ENCODE measurements at regions not wholly inside any gene's neighbourhood (a gene's known extent, or its start where the extent isn't known, plus 50 kb on each side); places are given as distances from the start of the nearest gene placed in this dataset.

DNA sequence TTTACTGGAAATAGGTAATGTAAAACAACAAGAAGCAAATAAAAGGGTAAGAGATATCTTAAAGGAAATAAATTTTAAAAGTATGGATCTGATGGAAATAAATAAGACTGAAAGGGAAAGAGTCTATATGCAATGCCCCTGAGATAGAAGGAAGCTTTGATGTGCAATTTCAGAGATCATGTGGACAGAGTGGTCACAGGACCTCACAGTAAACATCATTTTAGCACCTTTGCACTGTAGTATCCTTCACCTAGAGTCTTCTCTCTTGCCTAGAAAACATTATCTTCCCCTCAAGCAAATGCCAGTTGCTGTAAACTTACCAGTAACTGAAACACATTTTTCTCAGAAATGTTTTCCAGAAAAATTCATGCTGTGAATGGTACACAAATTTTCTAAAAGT lies 1621.3 kb upstream of the TMEFF2 start:
- POLR2A ChIA-PET, result no interaction called here
- TF ChIP-seq, protein P1, sequence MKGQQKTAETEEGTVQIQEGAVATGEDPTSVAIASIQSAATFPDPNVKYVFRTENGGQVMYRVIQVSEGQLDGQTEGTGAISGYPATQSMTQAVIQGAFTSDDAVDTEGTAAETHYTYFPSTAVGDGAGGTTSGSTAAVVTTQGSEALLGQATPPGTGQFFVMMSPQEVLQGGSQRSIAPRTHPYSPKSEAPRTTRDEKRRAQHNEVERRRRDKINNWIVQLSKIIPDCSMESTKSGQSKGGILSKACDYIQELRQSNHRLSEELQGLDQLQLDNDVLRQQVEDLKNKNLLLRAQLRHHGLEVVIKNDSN (CRISPR knock-in tag; IDR thresholded peaks at IDR 0.05), result no peak
- TF ChIP-seq IRF2 (CRISPR knock-in tag; IDR thresholded peaks at IDR 0.05; ENCODE audit: borderline replicate concordance, low read depth), result no peak
- TF ChIP-seq, protein P2, sequence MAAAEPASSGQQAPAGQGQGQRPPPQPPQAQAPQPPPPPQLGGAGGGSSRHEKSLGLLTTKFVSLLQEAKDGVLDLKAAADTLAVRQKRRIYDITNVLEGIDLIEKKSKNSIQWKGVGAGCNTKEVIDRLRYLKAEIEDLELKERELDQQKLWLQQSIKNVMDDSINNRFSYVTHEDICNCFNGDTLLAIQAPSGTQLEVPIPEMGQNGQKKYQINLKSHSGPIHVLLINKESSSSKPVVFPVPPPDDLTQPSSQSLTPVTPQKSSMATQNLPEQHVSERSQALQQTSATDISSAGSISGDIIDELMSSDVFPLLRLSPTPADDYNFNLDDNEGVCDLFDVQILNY (CRISPR knock-in tag; IDR thresholded peaks at IDR 0.05), result no peak
- TF ChIP-seq, protein P3, sequence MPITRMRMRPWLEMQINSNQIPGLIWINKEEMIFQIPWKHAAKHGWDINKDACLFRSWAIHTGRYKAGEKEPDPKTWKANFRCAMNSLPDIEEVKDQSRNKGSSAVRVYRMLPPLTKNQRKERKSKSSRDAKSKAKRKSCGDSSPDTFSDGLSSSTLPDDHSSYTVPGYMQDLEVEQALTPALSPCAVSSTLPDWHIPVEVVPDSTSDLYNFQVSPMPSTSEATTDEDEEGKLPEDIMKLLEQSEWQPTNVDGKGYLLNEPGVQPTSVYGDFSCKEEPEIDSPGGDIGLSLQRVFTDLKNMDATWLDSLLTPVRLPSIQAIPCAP (CRISPR knock-in tag; IDR thresholded peaks at IDR 0.05), result no peak
- TF ChIP-seq, protein P4, sequence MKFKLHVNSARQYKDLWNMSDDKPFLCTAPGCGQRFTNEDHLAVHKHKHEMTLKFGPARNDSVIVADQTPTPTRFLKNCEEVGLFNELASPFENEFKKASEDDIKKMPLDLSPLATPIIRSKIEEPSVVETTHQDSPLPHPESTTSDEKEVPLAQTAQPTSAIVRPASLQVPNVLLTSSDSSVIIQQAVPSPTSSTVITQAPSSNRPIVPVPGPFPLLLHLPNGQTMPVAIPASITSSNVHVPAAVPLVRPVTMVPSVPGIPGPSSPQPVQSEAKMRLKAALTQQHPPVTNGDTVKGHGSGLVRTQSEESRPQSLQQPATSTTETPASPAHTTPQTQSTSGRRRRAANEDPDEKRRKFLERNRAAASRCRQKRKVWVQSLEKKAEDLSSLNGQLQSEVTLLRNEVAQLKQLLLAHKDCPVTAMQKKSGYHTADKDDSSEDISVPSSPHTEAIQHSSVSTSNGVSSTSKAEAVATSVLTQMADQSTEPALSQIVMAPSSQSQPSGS (CRISPR knock-in tag; IDR thresholded peaks at IDR 0.05; ENCODE audit: borderline replicate concordance, low read depth), result no peak
- TF ChIP-seq ZNF396 (CRISPR knock-in tag; IDR thresholded peaks at IDR 0.05; ENCODE audit: borderline replicate concordance), result no peak
- no peak for TF ChIP-seq NFE2L1 (CRISPR knock-in tag; IDR thresholded peaks at IDR 0.05)
- no peak for TF ChIP-seq MXD4 (CRISPR knock-in tag; IDR thresholded peaks at IDR 0.05; ENCODE audit: borderline replicate concordance)
- TF ChIP-seq TEAD4 (CRISPR knock-in tag; IDR thresholded peaks at IDR 0.05), result no peak
- no peak for TF ChIP-seq FOXJ3 (CRISPR knock-in tag; IDR thresholded peaks at IDR 0.05; ENCODE audit: borderline replicate concordance)
- TF ChIP-seq, protein P5, sequence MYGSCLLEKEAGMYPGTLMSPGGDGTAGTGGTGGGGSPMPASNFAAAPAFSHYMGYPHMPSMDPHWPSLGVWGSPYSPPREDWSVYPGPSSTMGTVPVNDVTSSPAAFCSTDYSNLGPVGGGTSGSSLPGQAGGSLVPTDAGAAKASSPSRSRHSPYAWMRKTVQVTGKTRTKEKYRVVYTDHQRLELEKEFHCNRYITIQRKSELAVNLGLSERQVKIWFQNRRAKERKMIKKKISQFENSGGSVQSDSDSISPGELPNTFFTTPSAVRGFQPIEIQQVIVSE (CRISPR knock-in tag; IDR thresholded peaks at IDR 0.05; ENCODE audit: borderline replicate concordance), result no peak
- no peak for TF ChIP-seq NR2C2 (CRISPR knock-in tag; IDR thresholded peaks at IDR 0.05)
- TF ChIP-seq CREB1 (CRISPR knock-in tag; IDR thresholded peaks at IDR 0.05), result no peak
- no peak for TF ChIP-seq RORB (CRISPR knock-in tag; IDR thresholded peaks at IDR 0.05)
- no peak for TF ChIP-seq JAZF1 (CRISPR knock-in tag; IDR thresholded peaks at IDR 0.05)
- no peak for TF ChIP-seq NFATC4 (CRISPR knock-in tag; IDR thresholded peaks at IDR 0.05)
- TF ChIP-seq, protein P6, sequence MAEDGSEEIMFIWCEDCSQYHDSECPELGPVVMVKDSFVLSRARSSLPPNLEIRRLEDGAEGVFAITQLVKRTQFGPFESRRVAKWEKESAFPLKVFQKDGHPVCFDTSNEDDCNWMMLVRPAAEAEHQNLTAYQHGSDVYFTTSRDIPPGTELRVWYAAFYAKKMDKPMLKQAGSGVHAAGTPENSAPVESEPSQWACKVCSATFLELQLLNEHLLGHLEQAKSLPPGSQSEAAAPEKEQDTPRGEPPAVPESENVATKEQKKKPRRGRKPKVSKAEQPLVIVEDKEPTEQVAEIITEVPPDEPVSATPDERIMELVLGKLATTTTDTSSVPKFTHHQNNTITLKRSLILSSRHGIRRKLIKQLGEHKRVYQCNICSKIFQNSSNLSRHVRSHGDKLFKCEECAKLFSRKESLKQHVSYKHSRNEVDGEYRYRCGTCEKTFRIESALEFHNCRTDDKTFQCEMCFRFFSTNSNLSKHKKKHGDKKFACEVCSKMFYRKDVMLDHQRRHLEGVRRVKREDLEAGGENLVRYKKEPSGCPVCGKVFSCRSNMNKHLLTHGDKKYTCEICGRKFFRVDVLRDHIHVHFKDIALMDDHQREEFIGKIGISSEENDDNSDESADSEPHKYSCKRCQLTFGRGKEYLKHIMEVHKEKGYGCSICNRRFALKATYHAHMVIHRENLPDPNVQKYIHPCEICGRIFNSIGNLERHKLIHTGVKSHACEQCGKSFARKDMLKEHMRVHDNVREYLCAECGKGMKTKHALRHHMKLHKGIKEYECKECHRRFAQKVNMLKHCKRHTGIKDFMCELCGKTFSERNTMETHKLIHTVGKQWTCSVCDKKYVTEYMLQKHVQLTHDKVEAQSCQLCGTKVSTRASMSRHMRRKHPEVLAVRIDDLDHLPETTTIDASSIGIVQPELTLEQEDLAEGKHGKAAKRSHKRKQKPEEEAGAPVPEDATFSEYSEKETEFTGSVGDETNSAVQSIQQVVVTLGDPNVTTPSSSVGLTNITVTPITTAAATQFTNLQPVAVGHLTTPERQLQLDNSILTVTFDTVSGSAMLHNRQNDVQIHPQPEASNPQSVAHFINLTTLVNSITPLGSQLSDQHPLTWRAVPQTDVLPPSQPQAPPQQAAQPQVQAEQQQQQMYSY (CRISPR knock-in tag; IDR thresholded peaks at IDR 0.05), result no peak
- no peak overlapping the region for H3K27ac Mint-ChIP-seq
- no peak for DNase-seq (ENCODE audit: low spot score)
- CTCF ChIA-PET, result no interaction called here
- no peaks in the 10 kb centered on the region for H3K4me1 Mint-ChIP-seq
- no peak overlapping the region for H3K4me3 Mint-ChIP-seq
- peaks cover 9% of the 10 kb centered on the region; the same call in 1 of the 2 replicates for H3K9me3 Mint-ChIP-seq
- H3K36me3 Mint-ChIP-seq, result no peaks in the 10 kb centered on the region
- 0 out of 2 replicates have a peak, but pooled peaks cover 2% of the 10 kb centered on the region for H3K27me3 Mint-ChIP-seq (ENCODE audit: low read depth)
- ATAC-seq, result no peak

DNA sequence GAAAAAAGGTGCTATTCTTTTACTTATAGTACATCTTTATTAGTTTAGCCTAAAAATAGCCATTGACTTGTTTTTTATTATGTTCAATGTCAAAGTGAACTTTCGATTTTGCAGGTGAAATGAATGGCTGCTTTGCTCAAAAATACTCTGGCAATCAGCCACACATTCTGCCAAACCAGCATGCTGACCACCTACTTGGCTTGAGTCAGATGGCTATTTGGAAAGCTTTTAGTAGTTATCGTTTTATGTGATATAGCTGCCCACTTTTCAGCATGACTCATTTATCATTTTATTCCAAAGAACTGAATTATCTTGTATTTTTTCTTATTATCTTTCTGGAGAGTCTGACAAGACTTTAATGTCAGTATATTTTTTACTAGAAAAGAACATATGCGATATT lies 1615.8 kb upstream of the TMEFF2 start:
- no peak for TF ChIP-seq ELF4 (CRISPR knock-in tag; IDR thresholded peaks at IDR 0.05; ENCODE audit: low read depth)
- TF ChIP-seq MYBL2 (CRISPR knock-in tag; IDR thresholded peaks at IDR 0.05), result no peak
- TF ChIP-seq, protein P7, sequence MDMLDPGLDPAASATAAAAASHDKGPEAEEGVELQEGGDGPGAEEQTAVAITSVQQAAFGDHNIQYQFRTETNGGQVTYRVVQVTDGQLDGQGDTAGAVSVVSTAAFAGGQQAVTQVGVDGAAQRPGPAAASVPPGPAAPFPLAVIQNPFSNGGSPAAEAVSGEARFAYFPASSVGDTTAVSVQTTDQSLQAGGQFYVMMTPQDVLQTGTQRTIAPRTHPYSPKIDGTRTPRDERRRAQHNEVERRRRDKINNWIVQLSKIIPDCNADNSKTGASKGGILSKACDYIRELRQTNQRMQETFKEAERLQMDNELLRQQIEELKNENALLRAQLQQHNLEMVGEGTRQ (CRISPR knock-in tag; IDR thresholded peaks at IDR 0.05), result no peak
- no peak for TF ChIP-seq CREB1 (CRISPR knock-in tag; IDR thresholded peaks at IDR 0.05)
- TF ChIP-seq FOXK1 (CRISPR knock-in tag; IDR thresholded peaks at IDR 0.05), result no peak
- no peak for TF ChIP-seq CBFB (CRISPR knock-in tag; IDR thresholded peaks at IDR 0.05; ENCODE audit: low read depth)
- no peak for TF ChIP-seq RELA (CRISPR knock-in tag; IDR thresholded peaks at IDR 0.05; ENCODE audit: borderline replicate concordance)
- no peak for TF ChIP-seq PRRX2 (CRISPR knock-in tag; IDR thresholded peaks at IDR 0.05)
- TF ChIP-seq, protein P8, sequence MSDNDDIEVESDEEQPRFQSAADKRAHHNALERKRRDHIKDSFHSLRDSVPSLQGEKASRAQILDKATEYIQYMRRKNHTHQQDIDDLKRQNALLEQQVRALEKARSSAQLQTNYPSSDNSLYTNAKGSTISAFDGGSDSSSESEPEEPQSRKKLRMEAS (CRISPR knock-in tag; IDR thresholded peaks at IDR 0.05), result no peak
- ATAC-seq, result no peak
- no peaks in the 10 kb centered on the region for H3K27me3 Mint-ChIP-seq (ENCODE audit: low read depth)

More for the DNA sequence above, 1615.8 kb upstream of the TMEFF2 start:
- ChIA-PET CTCF (no interaction called here), POLR2A (no interaction called here)
- Mint-ChIP-seq H3K4me3 (no peak overlapping the region), H3K4me1 (no peaks in the 10 kb centered on the region), H3K36me3 (no peaks in the 10 kb centered on the region), H3K9me3 (no peaks in the 10 kb centered on the region), H3K27ac (no peak overlapping the region)
- no peak for DNase-seq (ENCODE audit: low spot score)

Data from WTC11 (cell line).